Heart right ventricle (tissue), 16 donors: ENCODE measurements at regions not wholly inside any gene's neighbourhood (a gene's known extent, or its start where the extent isn't known, plus 50 kb on each side); places are given as distances from the start of the nearest gene placed in this dataset.

Experiments used
- ATAC-seq, 8 donors: fragments of 200-7000 bp; cut with Tn5 transposase; one replicate each; pipeline ENCODE4 v1.9.1; 2020; ENCODE audit warnings: mild to moderate bottlenecking in 8 of 8, moderate library complexity in 8 of 8, moderate number of reproducible peaks in 1 of 8
- DNase-seq, 2 donors: peaks; one replicate each; pipeline ENCODE4 v3.0.0-alpha.2; 2020
- H3K27ac ChIP-seq, 10 donors: fragments of 200-600 bp; sonication (generic) in 2 of 10; one replicate each; pipeline versions ENCODE4 v1.5.0 to v1.8.0; 2020 to 2022; ENCODE audit warnings: mild to moderate bottlenecking in 3 of 10
- H3K27me3 ChIP-seq, 7 donors: fragments of 200-600 bp; one replicate each; pipeline ENCODE4 v1.8.0; 2021 to 2022; ENCODE audit warnings: mild to moderate bottlenecking in 2 of 7
- H3K36me3 ChIP-seq, 9 donors: fragments of 200-600 bp; sonication (generic) in 1 of 9; one replicate each; pipeline versions ENCODE4 v1.5.0 to v1.8.0; 2020 to 2022; ENCODE audit warnings: mild to moderate bottlenecking in 2 of 9
- H3K4me1 ChIP-seq, 9 donors: fragments of 200-600 bp; sonication (generic) in 1 of 9; one replicate each; pipeline versions ENCODE4 v1.5.0 to v1.8.0; 2020 to 2022; ENCODE audit warnings: mild to moderate bottlenecking in 4 of 9
- H3K4me3 ChIP-seq, 10 donors: fragments of 200-600 bp; sonication (generic) in 2 of 10; one replicate each; pipeline versions ENCODE4 v1.5.0 to v1.8.0; 2020 to 2022; ENCODE audit warnings: mild to moderate bottlenecking in 7 of 10, moderate library complexity in 2 of 10
- H3K9me3 ChIP-seq, 11 donors: fragments of 200-600 bp in 10 of 11; sonication (generic) in 2 of 11; one replicate each; pipeline versions ENCODE4 v1.5.0 to v1.8.0; 2013 to 2022; ENCODE audit warnings: mild to moderate bottlenecking in 2 of 11, control low read depth in 1 of 11, moderate library complexity in 1 of 11
- WGBS, 2 donors: extraction: QIAGEN DNeasy Blood & Tissue Kit; methylation state at CpG; one replicate each; pipeline ENCODE4 v1.1.7; 2013; ENCODE audit warnings: inconsistent platforms in 1 of 2; 5-methylcytosine and 5-hydroxymethylcytosine counted together
- intact Hi-C, 10 donors: fragments of 100-400 bp; cut with DNase I; formaldehyde crosslinking; loops; one replicate each; pipeline versions ENCODE4 v1.11.1 to v1.14.2; 2022
- TF ChIP-seq, protein P1 (sequence below), 9 donors: fragments of 200-600 bp; sonication (generic) in 2 of 9; IDR thresholded peaks; one replicate each; pipeline versions ENCODE4 v1.5.0 to v1.8.0; 2021 to 2022; ENCODE audit warnings: antibody characterized with exemption in 9 of 9, mild to moderate bottlenecking in 5 of 9, moderate library complexity in 1 of 9
- donor health status: Arrhythmogenic right ventricular cardiomyopathy.
- donor health status: ischemic (EF 13 %, LVEDD 7.1; RV severe dilation, severe dysfunction).
- donor health status: healthy with polysubstance abuse.
- donor health status: DM: no; HTN: yes; CAD: no.
- donor health status: DM: no; HTN: no; CAD: no.
- donor health status: ischemic (EF 25% LVEDD 6.9; RV normal size, moderate dysfunction).
- donor health status: ischemic (EF 25% LVEDD 5.7; RV mildly dilated, moderate dysfunction).
- donor health status: healthy.
- donor health status: DM: yes; HTN: yes; CAD: no.
- donor health status: Ischemic cardiomyopathy.
- donor health status: ischemic (EF 35%, LVEDD 5.7; RV mildly dilated, moderate dysfunction).
- donor health status: nonischemic (EF 11% LVEDD 7.7; RV severe dilation, severe dysfunction).
- donor health status: DM: yes; HTN: yes; CAD: no.
- donor health status: PGD.
- donor health status: ischemic (EF 29% LVEDD 5.4; RV normal size, mild dysfunction).
- donor health status: nonischemic (EF 23%, LVEDD 6.1; RV moderate dilation, normal function).

DNA sequence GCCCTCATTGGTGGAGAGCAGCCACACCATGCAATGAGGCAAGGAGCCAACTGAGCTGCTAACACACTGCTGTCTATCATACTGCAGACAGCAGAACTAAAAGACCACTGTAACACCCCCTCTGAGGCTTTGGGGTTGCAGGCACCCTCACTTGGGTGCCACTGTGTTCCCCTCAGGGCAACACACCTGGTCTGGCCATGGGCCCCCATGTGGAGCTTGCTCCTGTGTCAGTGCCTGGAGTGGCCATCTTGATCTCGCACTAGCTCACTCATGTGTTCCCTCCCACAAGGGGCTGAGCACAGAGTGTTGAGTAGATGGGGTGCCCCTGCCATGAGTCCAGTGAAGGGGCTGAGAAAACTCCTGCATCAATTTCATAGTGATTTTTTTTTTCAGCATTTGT, 532.4 kb upstream of the FTMT start:
- ATAC-seq (no peak), DNase-seq (no peak)
- Histone ChIP-seq H3K36me3 (no peaks in the 10 kb centered on the region), H3K27me3 (no peaks in the 10 kb centered on the region), H3K9me3 (peaks cover 0 to 8% (median 0%) of the 10 kb centered on the region in 11 donors), H3K4me3 (no peak overlapping the region), H3K27ac (no peak overlapping the region), H3K4me1 (no peaks in the 10 kb centered on the region)
- 87 to 88% methylated on average over 1 of the region's 1 CpG for WGBS, 2 donors
- intact Hi-C loops, result no loop called here
- TF ChIP-seq, protein P1, sequence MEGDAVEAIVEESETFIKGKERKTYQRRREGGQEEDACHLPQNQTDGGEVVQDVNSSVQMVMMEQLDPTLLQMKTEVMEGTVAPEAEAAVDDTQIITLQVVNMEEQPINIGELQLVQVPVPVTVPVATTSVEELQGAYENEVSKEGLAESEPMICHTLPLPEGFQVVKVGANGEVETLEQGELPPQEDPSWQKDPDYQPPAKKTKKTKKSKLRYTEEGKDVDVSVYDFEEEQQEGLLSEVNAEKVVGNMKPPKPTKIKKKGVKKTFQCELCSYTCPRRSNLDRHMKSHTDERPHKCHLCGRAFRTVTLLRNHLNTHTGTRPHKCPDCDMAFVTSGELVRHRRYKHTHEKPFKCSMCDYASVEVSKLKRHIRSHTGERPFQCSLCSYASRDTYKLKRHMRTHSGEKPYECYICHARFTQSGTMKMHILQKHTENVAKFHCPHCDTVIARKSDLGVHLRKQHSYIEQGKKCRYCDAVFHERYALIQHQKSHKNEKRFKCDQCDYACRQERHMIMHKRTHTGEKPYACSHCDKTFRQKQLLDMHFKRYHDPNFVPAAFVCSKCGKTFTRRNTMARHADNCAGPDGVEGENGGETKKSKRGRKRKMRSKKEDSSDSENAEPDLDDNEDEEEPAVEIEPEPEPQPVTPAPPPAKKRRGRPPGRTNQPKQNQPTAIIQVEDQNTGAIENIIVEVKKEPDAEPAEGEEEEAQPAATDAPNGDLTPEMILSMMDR (IDR thresholded peaks at IDR 0.05), result no peak

DNA sequence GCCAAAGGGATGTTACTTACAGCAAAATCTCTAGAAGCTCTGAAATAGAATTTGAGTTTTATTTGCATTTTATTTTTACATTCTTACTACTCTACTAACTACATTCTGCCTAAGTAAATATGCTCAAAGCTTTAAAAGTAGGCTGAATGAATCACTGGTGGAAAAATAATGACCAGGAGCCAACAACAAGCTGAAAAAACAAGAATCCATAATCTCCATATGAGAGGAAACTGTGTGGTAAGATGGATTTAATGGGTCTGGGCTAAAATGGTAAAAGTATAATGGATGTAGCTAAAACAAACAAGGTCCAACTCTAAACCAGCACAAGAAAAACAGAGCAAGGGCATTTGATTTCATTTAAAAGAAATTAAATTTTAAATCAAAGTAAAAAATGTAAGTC, 525.8 kb upstream of the FTMT start:
- Histone ChIP-seq H3K9me3 (no peaks in the 10 kb centered on the region), H3K36me3 (no peaks in the 10 kb centered on the region), H3K4me3 (no peak overlapping the region), H3K27ac (no peak overlapping the region), H3K27me3 (no peaks in the 10 kb centered on the region), H3K4me1 (no peaks in the 10 kb centered on the region)
- ATAC-seq, result no peak
- intact Hi-C loops, result no loop called here
- DNase-seq, result no peak
- TF ChIP-seq, protein P1 (IDR thresholded peaks at IDR 0.05), result no peak

GRCh38 chr5:121350181-121350930, 501.3 kb upstream of the FTMT start:
- no peak for ATAC-seq
- H3K4me1 ChIP-seq, result no peaks in the 10 kb centered on the region
- no peaks in the 10 kb centered on the region for H3K36me3 ChIP-seq
- TF ChIP-seq, protein P1 (IDR thresholded peaks at IDR 0.05), result no peak
- intact Hi-C loops, result no loop called here
- H3K27me3 ChIP-seq, result no peaks in the 10 kb centered on the region
- H3K27ac ChIP-seq, result no peak overlapping the region
- no peak overlapping the region for H3K4me3 ChIP-seq
- WGBS, 2 donors, result 47 to 55% methylated on average over 4 of the region's 4 CpGs
- no peak for DNase-seq
- no peaks in the 10 kb centered on the region for H3K9me3 ChIP-seq

- intact Hi-C loops, result no loop called here
- H3K27me3 ChIP-seq, result no peaks in the 10 kb centered on the region
- no peaks in the 10 kb centered on the region for H3K9me3 ChIP-seq
- no peak overlapping the region for H3K27ac ChIP-seq
- 73 to 77% methylated on average over 3 of the region's 3 CpGs for WGBS, 2 donors
- TF ChIP-seq, protein P1 (IDR thresholded peaks at IDR 0.05), result no peak
- ATAC-seq, result no peak
- no peak overlapping the region for H3K4me3 ChIP-seq
- DNase-seq, result no peak
- H3K4me1 ChIP-seq, result no peaks in the 10 kb centered on the region
- no peaks in the 10 kb centered on the region for H3K36me3 ChIP-seq
Measured at GRCh38 chr5:121366515-121366914, 485.2 kb upstream of the FTMT start.
